SU-DHL-6 (cell line): ENCODE measurements at regions not wholly inside any gene's neighbourhood (a gene's known extent, or its start where the extent isn't known, plus 50 kb on each side); places are given as distances from the start of the nearest gene placed in this dataset.

ENCODE experiments used
- H2AFZ ChIP-seq: fragments of 200-600 bp; sonication (generic); 2 replicates; pipeline ENCODE4 v1.6.1; 2014; ENCODE audit warnings: low read depth, mild to moderate bottlenecking, moderate library complexity, mixed read lengths, antibody characterized with exemption, low read length; ENCODE audit not compliant: severe bottlenecking
- H3F3A ChIP-seq: fragments of 200-600 bp; shearing (Covaris generic); 2 replicates; pipeline ENCODE4 v1.6.0; 2016; ENCODE audit warnings: antibody characterized with exemption, mild to moderate bottlenecking; ENCODE audit not compliant: insufficient read depth
- H3K27ac ChIP-seq: fragments of 200-600 bp; sonication (generic); 2 replicates; pipeline ENCODE4 v1.5.1; 2016; ENCODE audit warnings: low read depth, mild to moderate bottlenecking, low read length, moderate library complexity, mixed read lengths
- H3K27me3 ChIP-seq: fragments of 200-600 bp; sonication (generic), shearing (Covaris generic); 2 replicates; pipeline ENCODE4 v1.6.0; 2014; ENCODE audit warnings: mild to moderate bottlenecking, low read length
- H3K36me3 ChIP-seq: fragments of 200-600 bp; sonication (generic); 2 replicates; pipeline ENCODE4 v1.6.1; 2014; ENCODE audit warnings: mild to moderate bottlenecking, low read length, mixed read lengths
- H3K4me2 ChIP-seq: fragments of 300-600, 200-600 bp; shearing (Covaris generic), sonication (generic); 2 replicates; pipeline ENCODE4 v1.6.0; 2014; ENCODE audit warnings: low read length, low read depth, mild to moderate bottlenecking; ENCODE audit not compliant: poor library complexity, severe bottlenecking
- H3K4me3 ChIP-seq: fragments of 200-600 bp; sonication (generic); 2 replicates; pipeline ENCODE4 v1.5.1; 2014; ENCODE audit warnings: antibody characterized with exemption, low read length, mild to moderate bottlenecking, mixed read lengths; ENCODE audit not compliant: insufficient read depth, poor library complexity, severe bottlenecking
- H3K79me2 ChIP-seq: fragments of 200-600 bp; sonication (generic); 2 replicates; pipeline ENCODE4 v1.6.1; 2014; ENCODE audit warnings: mild to moderate bottlenecking, low read length, moderate library complexity; ENCODE audit not compliant: insufficient read depth
- H3K9ac ChIP-seq: fragments of 200-600 bp; sonication (generic); 2 replicates; pipeline ENCODE4 v1.7.0; 2014; ENCODE audit warnings: mild to moderate bottlenecking, low read length
- H3K9me2 ChIP-seq: fragments of 200-600 bp; sonication (generic); replicated peaks from 2 replicates; pipeline ENCODE4 v1.6.1; 2014; ENCODE audit warnings: low read length; ENCODE audit not compliant: insufficient read depth
- H3K9me3 ChIP-seq: fragments of 200-600 bp; sonication (generic); 2 replicates; pipeline ENCODE4 v1.6.1; 2014; ENCODE audit warnings: low read length, mixed read lengths; ENCODE audit not compliant: insufficient read depth
- H4K20me1 ChIP-seq: fragments of 200-600 bp; sonication (generic); 2 replicates; pipeline ENCODE4 v1.6.1; 2014; ENCODE audit warnings: low read depth, mild to moderate bottlenecking, antibody characterized with exemption, low read length, moderate library complexity, mixed read lengths
- EZH2phosphoT487 ChIP-seq: fragments of 200-600 bp; sonication (generic), shearing (Covaris generic); conservative IDR thresholded peaks from 2 replicates; pipeline ENCODE4 v1.6.1; 2018; ENCODE audit warnings: mild to moderate bottlenecking, antibody characterized with exemption, low read length, moderate library complexity, mixed read lengths
- TF ChIP-seq, protein P1 (sequence below): fragments of 200-600 bp; sonication (generic); IDR thresholded peaks from one replicate; pipeline ENCODE4 v1.5.1; 2017; ENCODE audit warnings: antibody characterized with exemption, mild to moderate bottlenecking, low read length, moderate library complexity; ENCODE audit not compliant: insufficient read depth, poor library complexity, severe bottlenecking

DNA sequence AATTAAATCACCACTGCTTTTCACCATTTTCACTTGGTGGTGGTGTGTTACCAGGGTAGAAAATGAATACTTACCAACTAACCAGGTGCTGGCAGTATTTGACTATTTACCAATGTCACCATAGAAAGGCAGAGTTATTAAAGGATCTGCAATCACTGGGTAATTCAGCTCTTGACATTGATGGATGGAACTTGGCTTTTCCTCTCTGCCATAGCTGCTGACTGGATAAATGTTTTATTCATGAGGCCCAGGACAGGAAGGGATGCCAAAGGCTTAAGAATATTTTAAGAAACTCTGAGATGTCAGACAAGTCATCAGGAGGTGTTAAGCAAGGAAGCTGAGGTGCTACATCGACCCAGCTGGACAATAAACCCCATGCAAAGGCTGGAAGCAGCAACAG is 495.5 kb upstream of the CFAP20DC start:
- no peak overlapping the region for H3K27ac ChIP-seq
- no peaks in the 10 kb centered on the region for H3K9me3 ChIP-seq
- H3K79me2 ChIP-seq = no peaks in the 10 kb centered on the region
- no peak overlapping the region for H3K9ac ChIP-seq
- no peaks in the 10 kb centered on the region for H3K9me2 ChIP-seq
- no peaks in the 10 kb centered on the region for H3K27me3 ChIP-seq
- H3K36me3 ChIP-seq = no peaks in the 10 kb centered on the region
- H3F3A ChIP-seq = no peaks in the 10 kb centered on the region
- no peak overlapping the region for H3K4me2 ChIP-seq
- TF ChIP-seq EZH2phosphoT487 = no peak
- TF ChIP-seq, protein P1, sequence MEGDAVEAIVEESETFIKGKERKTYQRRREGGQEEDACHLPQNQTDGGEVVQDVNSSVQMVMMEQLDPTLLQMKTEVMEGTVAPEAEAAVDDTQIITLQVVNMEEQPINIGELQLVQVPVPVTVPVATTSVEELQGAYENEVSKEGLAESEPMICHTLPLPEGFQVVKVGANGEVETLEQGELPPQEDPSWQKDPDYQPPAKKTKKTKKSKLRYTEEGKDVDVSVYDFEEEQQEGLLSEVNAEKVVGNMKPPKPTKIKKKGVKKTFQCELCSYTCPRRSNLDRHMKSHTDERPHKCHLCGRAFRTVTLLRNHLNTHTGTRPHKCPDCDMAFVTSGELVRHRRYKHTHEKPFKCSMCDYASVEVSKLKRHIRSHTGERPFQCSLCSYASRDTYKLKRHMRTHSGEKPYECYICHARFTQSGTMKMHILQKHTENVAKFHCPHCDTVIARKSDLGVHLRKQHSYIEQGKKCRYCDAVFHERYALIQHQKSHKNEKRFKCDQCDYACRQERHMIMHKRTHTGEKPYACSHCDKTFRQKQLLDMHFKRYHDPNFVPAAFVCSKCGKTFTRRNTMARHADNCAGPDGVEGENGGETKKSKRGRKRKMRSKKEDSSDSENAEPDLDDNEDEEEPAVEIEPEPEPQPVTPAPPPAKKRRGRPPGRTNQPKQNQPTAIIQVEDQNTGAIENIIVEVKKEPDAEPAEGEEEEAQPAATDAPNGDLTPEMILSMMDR = no peak
- no peak overlapping the region for H2AFZ ChIP-seq
- H3K4me3 ChIP-seq = no peak overlapping the region
- no peaks in the 10 kb centered on the region for H4K20me1 ChIP-seq

DNA sequence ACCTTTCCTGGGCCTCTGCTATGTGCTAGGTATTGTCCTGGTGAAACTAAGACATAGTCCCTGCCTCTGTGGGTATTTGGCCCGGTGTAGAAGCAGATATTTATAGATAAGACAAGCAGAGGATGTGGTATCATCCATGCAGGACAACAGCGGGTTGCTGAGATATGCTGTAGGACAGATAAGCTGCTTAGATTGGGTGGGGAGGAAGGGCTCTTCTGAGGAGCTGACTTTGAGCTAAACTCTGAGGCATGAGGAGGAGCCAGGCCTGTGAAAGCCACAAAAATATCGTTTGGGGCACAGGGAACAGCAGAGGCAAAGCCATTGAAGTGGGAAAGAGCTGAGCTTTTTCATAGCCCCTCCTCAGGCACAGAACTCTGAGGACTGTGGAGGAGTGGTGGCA is 492.5 kb upstream of the CFAP20DC start:
- Histone ChIP-seq H3K79me2 (no peaks in the 10 kb centered on the region), H3K9me3 (no peaks in the 10 kb centered on the region), H3K9ac (no peak overlapping the region), H3K4me2 (no peak overlapping the region), H3K4me3 (no peak overlapping the region), H3K27me3 (no peaks in the 10 kb centered on the region), H4K20me1 (no peaks in the 10 kb centered on the region), H2AFZ (no peak overlapping the region), H3K36me3 (no peaks in the 10 kb centered on the region), H3K9me2 (no peaks in the 10 kb centered on the region), H3F3A (no peaks in the 10 kb centered on the region), H3K27ac (no peak overlapping the region)
- no peak for TF ChIP-seq EZH2phosphoT487
- TF ChIP-seq, protein P1 = no peak

DNA sequence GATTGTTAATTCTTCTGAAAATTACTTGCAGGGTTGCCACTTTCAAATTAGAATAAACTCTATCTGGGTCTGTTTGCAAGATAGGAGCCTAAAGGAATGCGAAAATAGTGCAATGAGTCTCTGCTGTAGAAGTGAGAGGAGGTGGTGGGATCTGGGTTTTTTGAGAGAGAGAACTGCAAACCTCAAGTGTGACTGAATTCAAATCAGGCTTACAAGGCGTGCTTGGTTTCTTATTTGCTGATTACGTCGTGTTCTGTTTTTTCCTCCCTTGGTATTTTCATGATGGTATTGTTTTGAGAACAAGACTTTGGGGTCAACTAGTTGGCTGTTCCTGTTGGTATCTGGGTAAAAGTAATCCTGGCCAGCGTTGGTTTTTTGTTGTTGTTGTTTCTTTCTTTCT is 490.9 kb upstream of the CFAP20DC start:
- Histone ChIP-seq H3K4me2 (no peak overlapping the region), H3K79me2 (no peaks in the 10 kb centered on the region), H3K27me3 (no peaks in the 10 kb centered on the region), H3K9me2 (no peaks in the 10 kb centered on the region), H3F3A (no peaks in the 10 kb centered on the region), H3K9me3 (no peaks in the 10 kb centered on the region), H3K4me3 (no peak overlapping the region), H2AFZ (no peak overlapping the region), H3K27ac (no peak overlapping the region), H3K9ac (no peak overlapping the region), H3K36me3 (no peaks in the 10 kb centered on the region), H4K20me1 (no peaks in the 10 kb centered on the region)
- TF ChIP-seq, protein P1 = no peak
- TF ChIP-seq EZH2phosphoT487 = no peak

DNA sequence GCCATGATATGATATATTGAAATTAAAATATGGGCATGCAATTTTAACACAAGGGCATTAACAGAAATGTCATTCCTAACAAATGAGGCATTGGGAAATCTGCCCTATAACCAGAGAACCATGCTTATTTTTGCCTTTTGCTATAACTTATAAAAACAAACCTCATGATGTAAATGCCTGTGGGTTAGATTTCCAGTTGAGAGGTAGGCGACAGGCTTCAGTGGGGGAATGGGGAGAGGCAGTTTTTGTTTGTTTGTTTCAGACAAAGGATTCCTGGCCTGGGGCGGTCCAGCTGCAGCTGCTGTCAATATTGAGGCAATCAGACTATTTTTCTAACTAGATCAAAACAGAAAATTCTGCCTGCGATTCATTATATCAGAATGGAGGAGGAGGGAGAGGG is 490.4 kb upstream of the CFAP20DC start:
- Histone ChIP-seq H3K9me3 (no peaks in the 10 kb centered on the region), H3K36me3 (no peaks in the 10 kb centered on the region), H3K27me3 (no peaks in the 10 kb centered on the region), H2AFZ (no peak overlapping the region), H3K4me3 (no peak overlapping the region), H3K4me2 (no peak overlapping the region), H3K27ac (no peak overlapping the region), H3K9me2 (no peaks in the 10 kb centered on the region), H4K20me1 (no peaks in the 10 kb centered on the region), H3F3A (no peaks in the 10 kb centered on the region), H3K9ac (no peak overlapping the region), H3K79me2 (no peaks in the 10 kb centered on the region)
- no peak for TF ChIP-seq EZH2phosphoT487
- TF ChIP-seq, protein P1 = no peak
